D721Med (cell line): ENCODE measurements at regions not wholly inside any gene's neighbourhood (a gene's known extent, or its start where the extent isn't known, plus 50 kb on each side); places are given as distances from the start of the nearest gene placed in this dataset.

ENCODE experiments used
- DNase-seq: peaks from one replicate; pipeline ENCODE4 v3.0.0; 2011; ENCODE audit warnings: low spot score; ENCODE audit not compliant: insufficient read length
- FAIRE-seq: peaks from 2 replicates; lab custom pipeline; 2011; peaks lifted over from hg19 to GRCh38; lab: Jason Lieb, UNC
- CTCF ChIP-seq: IDR thresholded peaks from 2 replicates; pipeline ENCODE4 v1.5.1; 2012; ENCODE audit warnings: mild to moderate bottlenecking, control low read depth; ENCODE audit not compliant: insufficient read depth; ENCODE audit errors: missing control alignments

- FAIRE-seq (no peak), DNase-seq (no peak)
- no peak for TF ChIP-seq CTCF
Observed at GRCh38 chr2:153623020-153623419, 144.5 kb upstream of the RPRM start.

GRCh38 chr2:153626676-153627075, 148.1 kb upstream of the RPRM start:
- DNase-seq = no peak
- FAIRE-seq = no peak
- TF ChIP-seq CTCF = no peak

DNA sequence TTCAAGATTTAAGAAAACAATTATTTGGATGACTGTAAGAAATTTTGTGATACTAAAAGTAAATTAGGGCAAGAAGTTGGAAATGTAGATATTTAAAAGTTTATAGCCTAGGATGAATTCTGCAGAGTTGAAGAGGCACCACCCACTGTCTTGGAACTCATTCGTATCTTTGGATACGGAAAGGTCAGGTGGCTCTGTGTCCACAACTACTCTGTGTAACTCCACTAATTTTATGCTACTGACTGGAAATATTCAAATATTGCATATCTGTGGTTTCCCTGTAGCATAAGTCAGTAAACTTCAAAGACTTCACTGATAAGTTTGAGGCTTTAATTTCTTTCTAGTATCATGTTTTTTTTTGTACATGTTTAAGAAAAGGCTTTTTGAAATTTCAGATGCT, 156.9 kb upstream of the RPRM start:
- FAIRE-seq (no peak), DNase-seq (no peak)
- no peak for TF ChIP-seq CTCF

DNA sequence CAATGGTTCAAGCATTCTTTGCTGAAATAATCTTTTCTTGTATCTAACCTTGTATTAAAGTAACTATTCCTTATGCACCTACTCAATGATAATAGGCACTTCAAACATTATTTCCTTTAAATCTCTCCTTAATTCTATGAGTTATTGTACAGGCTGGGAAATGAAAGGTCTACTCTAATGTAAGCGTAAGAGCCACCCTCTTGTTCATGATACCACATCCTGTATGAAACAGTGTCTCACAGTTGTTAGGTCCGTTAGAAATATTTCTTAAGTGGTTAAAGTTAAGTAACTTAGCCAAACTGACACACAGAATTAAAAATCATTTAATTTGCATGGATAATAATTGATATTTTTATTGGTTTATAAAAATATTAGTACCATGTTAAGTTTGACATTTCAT, 162.5 kb upstream of the RPRM start:
- DNase-seq (no peak), FAIRE-seq (no peak)
- no peak for TF ChIP-seq CTCF

DNA sequence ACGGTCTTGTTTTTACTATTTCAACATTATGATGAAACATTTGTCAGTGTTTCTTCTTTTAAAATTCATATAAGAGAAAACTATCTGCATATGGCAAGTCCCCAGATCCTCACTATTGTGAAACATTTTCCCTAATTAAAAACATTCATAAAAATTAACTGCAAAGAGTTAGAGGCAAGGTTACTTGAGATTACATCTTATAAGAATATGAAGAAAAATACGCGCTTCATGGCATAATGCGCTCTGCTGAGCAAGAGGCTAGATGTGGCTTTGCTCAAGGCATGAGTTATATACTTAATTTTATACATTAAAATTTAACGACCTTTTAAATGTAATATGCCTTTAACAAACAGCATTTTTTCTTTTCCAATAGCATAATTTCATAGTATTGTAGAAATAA, 166.4 kb upstream of the RPRM start:
- no peak for FAIRE-seq

GRCh38 chr2:153645599-153645998, 167.0 kb upstream of the RPRM start:
- no peak for TF ChIP-seq CTCF
- no peak for FAIRE-seq
- DNase-seq = no peak

More for the DNA sequence above, 166.4 kb upstream of the RPRM start:
- TF ChIP-seq CTCF = no peak
- no peak for DNase-seq

DNA sequence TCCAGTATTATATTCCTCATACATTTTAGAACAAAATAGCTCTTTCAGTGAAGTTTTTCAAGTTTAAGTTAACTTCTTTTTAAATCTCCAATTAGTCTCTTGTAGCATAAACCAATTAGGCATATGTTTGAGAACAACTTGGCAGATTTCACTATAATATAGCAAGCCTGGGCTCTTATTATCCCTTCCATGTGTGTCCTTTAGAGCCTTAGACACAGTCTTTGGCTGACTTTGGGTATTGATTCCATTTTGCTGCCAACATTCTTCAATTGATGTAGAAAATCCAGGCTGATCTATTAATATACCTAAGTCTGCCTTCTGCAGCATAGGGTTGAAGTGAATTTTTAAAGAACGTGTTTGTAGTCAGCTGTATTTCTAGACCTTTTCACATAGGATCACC, 179.1 kb upstream of the RPRM start:
- FAIRE-seq = no peak
- DNase-seq = no peak
- no peak for TF ChIP-seq CTCF
